ENCODE measurements at regions not wholly inside any gene's neighbourhood (a gene's known extent, or its start where the extent isn't known, plus 50 kb on each side); places are given as distances from the start of the nearest gene placed in this dataset.
"Not testable (repeated sequence)": the region's sequence is repeated elsewhere in the genome, so short reads cannot be mapped to it uniquely, and the experiment has no call there.

DNA sequence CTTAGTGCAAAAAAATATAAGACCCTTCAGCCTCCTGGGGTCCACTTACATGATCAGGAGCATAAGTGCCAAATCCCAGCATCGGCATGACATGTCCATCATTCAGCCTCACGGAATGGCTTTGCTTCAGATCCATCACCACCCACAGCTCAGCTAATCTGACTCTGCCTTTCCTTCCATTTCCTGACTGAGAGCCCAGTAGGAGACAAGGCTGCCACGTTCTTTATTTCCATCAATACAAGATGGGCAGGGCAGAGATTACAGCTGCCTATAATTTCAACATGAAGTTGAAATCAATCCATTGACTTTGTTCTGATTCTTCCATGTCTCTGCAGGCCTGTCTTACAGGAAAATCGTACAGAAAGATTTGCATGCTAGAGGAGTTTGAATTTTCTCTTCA is 76.4 kb upstream of the UCN3 start (continued):
- TF ChIP-seq, protein P1, sequence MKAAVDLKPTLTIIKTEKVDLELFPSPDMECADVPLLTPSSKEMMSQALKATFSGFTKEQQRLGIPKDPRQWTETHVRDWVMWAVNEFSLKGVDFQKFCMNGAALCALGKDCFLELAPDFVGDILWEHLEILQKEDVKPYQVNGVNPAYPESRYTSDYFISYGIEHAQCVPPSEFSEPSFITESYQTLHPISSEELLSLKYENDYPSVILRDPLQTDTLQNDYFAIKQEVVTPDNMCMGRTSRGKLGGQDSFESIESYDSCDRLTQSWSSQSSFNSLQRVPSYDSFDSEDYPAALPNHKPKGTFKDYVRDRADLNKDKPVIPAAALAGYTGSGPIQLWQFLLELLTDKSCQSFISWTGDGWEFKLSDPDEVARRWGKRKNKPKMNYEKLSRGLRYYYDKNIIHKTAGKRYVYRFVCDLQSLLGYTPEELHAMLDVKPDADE (IDR thresholded peaks at IDR 0.05), result no peak
- no peak for TF ChIP-seq POLR2AphosphoS5 (IDR thresholded peaks at IDR 0.05; ENCODE audit: low read depth)
- no peak for TF ChIP-seq ZNF462 (CRISPR knock-in tag; IDR thresholded peaks at IDR 0.05)
- TF ChIP-seq EZH2phosphoT487 (IDR thresholded peaks at IDR 0.05; ENCODE audit: unreplicated experiment), result no peak
- no peak for TF ChIP-seq CREB1 (CRISPR knock-in tag; IDR thresholded peaks at IDR 0.05; ENCODE audit: low read depth)

DNA sequence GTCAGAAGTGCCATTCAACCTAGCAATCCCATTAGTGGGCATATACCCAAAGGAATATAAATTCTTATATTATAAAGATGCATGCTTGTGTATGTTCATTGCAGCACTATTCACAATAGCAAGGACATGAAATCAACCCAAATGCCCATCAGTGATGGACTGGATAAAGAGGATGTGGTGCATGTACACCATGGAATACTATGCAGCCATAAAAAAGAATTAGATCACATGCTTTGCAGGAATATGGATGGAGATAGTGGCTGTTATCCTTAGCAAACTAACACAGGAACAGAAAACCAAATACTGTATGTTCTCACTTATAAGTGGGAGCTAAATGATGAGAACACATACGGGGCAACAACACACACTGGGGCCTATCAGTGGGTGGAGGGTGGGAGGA is 75.5 kb upstream of the UCN3 start:
- not testable (repeated sequence) for H3K9me2 ChIP-seq (ENCODE audit: insufficient read depth); H3K27me3 Mint-ChIP-seq (ENCODE audit: insufficient read depth, low read depth, poor library complexity); H3K4me2 ChIP-seq; DNase-seq (ENCODE audit: low spot score); H3K27me3 ChIP-seq (ENCODE audit: insufficient read depth); H3K4me3 ChIP-seq; H3F3A ChIP-seq (replicated peaks; ENCODE audit: low read depth); H3K79me2 ChIP-seq (replicated peaks; ENCODE audit: insufficient read depth); H3K27ac Mint-ChIP-seq; H2AFZ ChIP-seq; H3K4me1 ChIP-seq (ENCODE audit: insufficient read depth); H3K9me3 Mint-ChIP-seq; ATAC-seq; H3K36me3 Mint-ChIP-seq (ENCODE audit: low read depth); H4K20me1 ChIP-seq (replicated peaks; ENCODE audit: insufficient read depth); H3K36me3 ChIP-seq (ENCODE audit: insufficient read depth); H3K4me3 Mint-ChIP-seq; H3K27ac ChIP-seq (ENCODE audit: low read depth)
- H3K4me1 Mint-ChIP-seq, result peaks cover 24% of the 10 kb centered on the region
